IPS DF 6.9 (cell line): ENCODE measurements at regions not wholly inside any gene's neighbourhood (a gene's known extent, or its start where the extent isn't known, plus 50 kb on each side); places are given as distances from the start of the nearest gene placed in this dataset.

Source experiments
- DNase-seq: peaks from one replicate; pipeline ENCODE4 v3.0.0-alpha.2; 2013; ENCODE audit warnings: low read depth, low spot score
- H3K27ac ChIP-seq: one replicate; pipeline ENCODE4 v1.5.1; 2013; ENCODE audit warnings: low read length, control low read depth
- H3K27me3 ChIP-seq: 2 replicates; pipeline ENCODE4 v1.6.1; 2013; ENCODE audit warnings: mild to moderate bottlenecking, low read length; ENCODE audit not compliant: control insufficient read depth, insufficient read depth
- H3K36me3 ChIP-seq: 2 replicates; pipeline ENCODE4 v1.6.1; 2013; ENCODE audit warnings: low read length; ENCODE audit not compliant: control insufficient read depth, insufficient read depth
- H3K4me1 ChIP-seq: 2 replicates; pipeline ENCODE4 v1.6.1; 2013; ENCODE audit warnings: low read length; ENCODE audit not compliant: control insufficient read depth, insufficient read depth
- H3K4me3 ChIP-seq: 2 replicates; pipeline ENCODE4 v1.5.1; 2013; ENCODE audit warnings: mild to moderate bottlenecking, low read length
- H3K9me3 ChIP-seq: 2 replicates; pipeline ENCODE4 v1.6.1; 2013; ENCODE audit warnings: low read length, inconsistent platforms; ENCODE audit not compliant: control insufficient read depth, insufficient read depth
- WGBS: extraction: QIAGEN DNeasy Blood & Tissue Kit; methylation state at CpG from one replicate; pipeline ENCODE4 v1.1.7; 2013; ENCODE audit warnings: mixed read lengths, missing lambda C conversion rate; ENCODE audit not compliant: insufficient read length, insufficient coverage; 5-methylcytosine and 5-hydroxymethylcytosine counted together

GRCh38 chr16:20225228-20225733, 102.0 kb downstream of the GP2 start:
- no peak overlapping the region for H3K4me3 ChIP-seq
- no CpG with 5 or more reads among the region's 4 CpGs for WGBS
- H3K36me3 ChIP-seq: no peaks in the 10 kb centered on the region
- H3K9me3 ChIP-seq: no peaks in the 10 kb centered on the region
- no peak for DNase-seq
- H3K27me3 ChIP-seq: no peaks in the 10 kb centered on the region
- H3K4me1 ChIP-seq: no peaks in the 10 kb centered on the region
- H3K27ac ChIP-seq: no peak overlapping the region

- no peak for DNase-seq
- Histone ChIP-seq H3K36me3 (no peaks in the 10 kb centered on the region), H3K9me3 (no peaks in the 10 kb centered on the region), H3K27me3 (no peaks in the 10 kb centered on the region), H3K27ac (no peak overlapping the region), H3K4me1 (no peaks in the 10 kb centered on the region), H3K4me3 (no peak overlapping the region)
- no CpG with 5 or more reads among the region's 6 CpGs for WGBS
These were observed 106.1 kb downstream of the GP2 start for GRCh38 chr16:20221208-20221607.

- Histone ChIP-seq H3K4me1 (no peaks in the 10 kb centered on the region), H3K27me3 (no peaks in the 10 kb centered on the region), H3K9me3 (no peaks in the 10 kb centered on the region), H3K36me3 (no peaks in the 10 kb centered on the region), H3K27ac (no peak overlapping the region), H3K4me3 (no peak overlapping the region)
- WGBS: no CpG with 5 or more reads among the region's 1 CpG
- DNase-seq: no peak
These were observed 109.2 kb downstream of the GP2 start for GRCh38 chr16:20218093-20218492.

GRCh38 chr16:20216591-20217217, 110.6 kb downstream of the GP2 start:
- H3K27ac ChIP-seq: no peak overlapping the region
- H3K27me3 ChIP-seq: no peaks in the 10 kb centered on the region
- H3K4me1 ChIP-seq: no peaks in the 10 kb centered on the region
- no peaks in the 10 kb centered on the region for H3K36me3 ChIP-seq
- DNase-seq: no peak
- H3K4me3 ChIP-seq: no peak overlapping the region
- no CpG with 5 or more reads among the region's 15 CpGs for WGBS
- no peaks in the 10 kb centered on the region for H3K9me3 ChIP-seq

- H3K27me3 ChIP-seq: no peaks in the 10 kb centered on the region
- H3K4me1 ChIP-seq: no peaks in the 10 kb centered on the region
- no peak overlapping the region for H3K4me3 ChIP-seq
- no peak overlapping the region for H3K27ac ChIP-seq
- no CpG with 5 or more reads among the region's 2 CpGs for WGBS
- H3K9me3 ChIP-seq: no peaks in the 10 kb centered on the region
- DNase-seq: no peak
- no peaks in the 10 kb centered on the region for H3K36me3 ChIP-seq
These were observed 112.9 kb downstream of the GP2 start for GRCh38 chr16:20214401-20214800.

- no peaks in the 10 kb centered on the region for H3K27me3 ChIP-seq
- DNase-seq: no peak
- WGBS: no CpG with 5 or more reads among the region's 6 CpGs
These were observed 124.0 kb downstream of the GP2 start for GRCh38 chr16:20203272-20203671.

GRCh38 chr16:20202747-20203146, 124.6 kb downstream of the GP2 start:
- no peaks in the 10 kb centered on the region for H3K9me3 ChIP-seq
- no peak overlapping the region for H3K27ac ChIP-seq
- no peaks in the 10 kb centered on the region for H3K27me3 ChIP-seq
- no peaks in the 10 kb centered on the region for H3K4me1 ChIP-seq
- no peak overlapping the region for H3K4me3 ChIP-seq
- H3K36me3 ChIP-seq: no peaks in the 10 kb centered on the region
- WGBS: no CpG with 5 or more reads among the region's 3 CpGs
- DNase-seq: no peak

More at GRCh38 chr16:20203272-20203671, 124.0 kb downstream of the GP2 start:
- Histone ChIP-seq H3K36me3 (no peaks in the 10 kb centered on the region), H3K4me3 (no peak overlapping the region), H3K9me3 (no peaks in the 10 kb centered on the region), H3K4me1 (no peaks in the 10 kb centered on the region), H3K27ac (no peak overlapping the region)

- Histone ChIP-seq H3K9me3 (no peaks in the 10 kb centered on the region), H3K27ac (no peak overlapping the region), H3K27me3 (no peaks in the 10 kb centered on the region), H3K36me3 (no peaks in the 10 kb centered on the region), H3K4me3 (no peak overlapping the region), H3K4me1 (no peaks in the 10 kb centered on the region)
- DNase-seq: no peak
- no CpG with 5 or more reads among the region's 1 CpG for WGBS
These were observed 119.1 kb upstream of the GPR139 start for GRCh38 chr16:20192801-20193200.

GRCh38 chr16:20191566-20191965, 117.9 kb upstream of the GPR139 start:
- H3K4me1 ChIP-seq: no peaks in the 10 kb centered on the region
- no peak overlapping the region for H3K4me3 ChIP-seq
- H3K27me3 ChIP-seq: no peaks in the 10 kb centered on the region
- DNase-seq: no peak
- H3K9me3 ChIP-seq: no peaks in the 10 kb centered on the region
- no peak overlapping the region for H3K27ac ChIP-seq
- H3K36me3 ChIP-seq: no peaks in the 10 kb centered on the region

GRCh38 chr16:20181949-20182348, 108.3 kb upstream of the GPR139 start:
- Histone ChIP-seq H3K4me3 (no peak overlapping the region), H3K27ac (no peak overlapping the region), H3K9me3 (no peaks in the 10 kb centered on the region), H3K4me1 (0 out of 2 replicates have a peak, but pooled peaks cover 2% of the 10 kb centered on the region), H3K27me3 (no peaks in the 10 kb centered on the region), H3K36me3 (no peaks in the 10 kb centered on the region)
- no peak for DNase-seq
- WGBS: no CpG with 5 or more reads among the region's 3 CpGs

GRCh38 chr16:20181416-20181815, 107.7 kb upstream of the GPR139 start:
- Histone ChIP-seq H3K36me3 (no peaks in the 10 kb centered on the region), H3K4me3 (no peak overlapping the region), H3K4me1 (0 out of 2 replicates have a peak, but pooled peaks cover 2% of the 10 kb centered on the region), H3K9me3 (no peaks in the 10 kb centered on the region), H3K27me3 (no peaks in the 10 kb centered on the region), H3K27ac (no peak overlapping the region)
- DNase-seq: no peak
- WGBS: no CpG with 5 or more reads among the region's 4 CpGs
